Neural cell (in vitro differentiated cells): ENCODE measurements at regions not wholly inside any gene's neighbourhood (a gene's known extent, or its start where the extent isn't known, plus 50 kb on each side); places are given as distances from the start of the nearest gene placed in this dataset.

Experiments used
- H2AFZ ChIP-seq: fragments of 200-600, 300-800 bp; sonication (generic), shearing (Covaris generic); 2 replicates; pipeline ENCODE4 v1.6.0; 2014; ENCODE audit warnings: low read depth, mild to moderate bottlenecking, antibody characterized with exemption, low read length, moderate library complexity
- H3F3A ChIP-seq: fragments of 200-600 bp; shearing (Covaris generic); 2 replicates; pipeline ENCODE4 v1.6.1; 2016; ENCODE audit warnings: mild to moderate bottlenecking, moderate library complexity, mixed read lengths, antibody characterized with exemption, low read length; ENCODE audit not compliant: insufficient read depth, poor library complexity, severe bottlenecking
- H3K27ac ChIP-seq: fragments of 200-600, 300-800 bp; sonication (generic), shearing (Covaris generic); 2 replicates; pipeline ENCODE4 v1.5.1; 2014; ENCODE audit warnings: mild to moderate bottlenecking, low read length, moderate library complexity
- H3K27me3 ChIP-seq: fragments of 300-800, 200-600 bp; sonication (generic), shearing (Covaris generic); 2 replicates; pipeline ENCODE4 v1.6.0; 2014; ENCODE audit warnings: mild to moderate bottlenecking, low read depth, low read length, moderate library complexity; ENCODE audit not compliant: insufficient read depth
- H3K36me3 ChIP-seq: fragments of 300-800, 200-600 bp; sonication (generic), shearing (Covaris generic); 2 replicates; pipeline ENCODE4 v1.5.1; 2014; ENCODE audit warnings: mild to moderate bottlenecking, antibody characterized with exemption, low read length, moderate library complexity; ENCODE audit not compliant: insufficient read depth
- H3K4me2 ChIP-seq: fragments of 300-800, 200-600 bp; sonication (generic), shearing (Covaris generic); 2 replicates; pipeline ENCODE4 v1.6.0; 2014; ENCODE audit warnings: mild to moderate bottlenecking, low read length
- H3K4me3 ChIP-seq: fragments of 300-800, 200-600 bp; sonication (generic), shearing (Covaris generic); 2 replicates; pipeline ENCODE4 v1.5.1; 2014; ENCODE audit warnings: mild to moderate bottlenecking, low read length, moderate library complexity
- H3K79me2 ChIP-seq: fragments of 200-600 bp; shearing (Covaris generic); replicated peaks from 2 replicates; pipeline ENCODE4 v1.6.0; 2014; ENCODE audit warnings: mild to moderate bottlenecking, low read length, moderate library complexity; ENCODE audit not compliant: insufficient read depth
- H3K9ac ChIP-seq: fragments of 300-800, 200-600 bp; sonication (generic), shearing (Covaris generic); 2 replicates; pipeline ENCODE4 v1.6.1; 2016; ENCODE audit warnings: mild to moderate bottlenecking, low read length, mixed read lengths
- H3K9me2 ChIP-seq: fragments of 200-600 bp; shearing (Covaris generic); 2 replicates; pipeline ENCODE4 v1.6.1; 2016; ENCODE audit warnings: mild to moderate bottlenecking, low read length, mixed read lengths; ENCODE audit not compliant: insufficient read depth
- H3K9me3 ChIP-seq: fragments of 200-600, 300-800 bp; sonication (generic), shearing (Covaris generic); 2 replicates; pipeline ENCODE4 v1.6.1; 2016; ENCODE audit warnings: mild to moderate bottlenecking, mixed run types, low read length, moderate library complexity, mixed read lengths
- H4K20me1 ChIP-seq: fragments of 200-600 bp; shearing (Covaris generic); 2 replicates; pipeline ENCODE4 v1.6.1; 2016; ENCODE audit warnings: mild to moderate bottlenecking, mixed run types; ENCODE audit not compliant: insufficient read depth
- EP300 ChIP-seq: fragments of 450-650 bp; conservative IDR thresholded peaks from 2 replicates; pipeline ENCODE4 v1.6.1; 2014; ENCODE audit warnings: antibody characterized with exemption, mild to moderate bottlenecking, moderate library complexity; ENCODE audit not compliant: poor library complexity, severe bottlenecking
- EZH2 ChIP-seq: fragments of 200-600, 300-800 bp; shearing (Covaris generic), sonication (generic); IDR thresholded peaks from 2 replicates; pipeline ENCODE4 v1.6.1; 2014; ENCODE audit warnings: antibody characterized with exemption, low read length, borderline replicate concordance, mild to moderate bottlenecking; ENCODE audit not compliant: insufficient read depth, poor library complexity, severe bottlenecking
- MXI1 ChIP-seq: fragments of 450-650 bp; conservative IDR thresholded peaks from 2 replicates; pipeline ENCODE4 v1.6.1; 2014; ENCODE audit warnings: antibody characterized with exemption, mild to moderate bottlenecking; ENCODE audit not compliant: poor library complexity, severe bottlenecking
- POLR2AphosphoS5 ChIP-seq: IDR thresholded peaks from 2 replicates; pipeline ENCODE4 v1.6.1; 2012
- RAD21 ChIP-seq: fragments of 450-650 bp; conservative IDR thresholded peaks from 2 replicates; pipeline ENCODE4 v1.6.1; 2014; ENCODE audit warnings: antibody characterized with exemption, mild to moderate bottlenecking, moderate library complexity
- REST ChIP-seq: IDR thresholded peaks from 2 replicates; pipeline ENCODE4 v1.6.1; 2012; ENCODE audit warnings: borderline replicate concordance
- SMC3 ChIP-seq: fragments of 450-650 bp; conservative IDR thresholded peaks from 2 replicates; pipeline ENCODE4 v1.6.1; 2014; ENCODE audit warnings: antibody characterized with exemption, mild to moderate bottlenecking, moderate library complexity; ENCODE audit not compliant: poor library complexity
- TAF1 ChIP-seq: IDR thresholded peaks from 2 replicates; pipeline ENCODE4 v1.6.1; 2012; ENCODE audit warnings: low read depth
- TF ChIP-seq, protein P1 (sequence below): fragments of 450-650 bp; IDR thresholded peaks from 2 replicates; pipeline ENCODE4 v1.5.1; 2014; ENCODE audit warnings: antibody characterized with exemption, mild to moderate bottlenecking, moderate library complexity; ENCODE audit not compliant: poor library complexity, severe bottlenecking

GRCh38 chr2:41216978-41217377, 765.1 kb upstream of the SLC8A1 start:
- no peak overlapping the region for H3K4me3 ChIP-seq
- H3K79me2 ChIP-seq: no peaks in the 10 kb centered on the region
- no peaks in the 10 kb centered on the region for H3K9me3 ChIP-seq
- no peaks in the 10 kb centered on the region for H3K27me3 ChIP-seq
- H2AFZ ChIP-seq: no peak overlapping the region
- H3K9me2 ChIP-seq: no peaks in the 10 kb centered on the region
- no peaks in the 10 kb centered on the region for H3K36me3 ChIP-seq
- H3K9ac ChIP-seq: no peak overlapping the region
- H3K4me2 ChIP-seq: no peak overlapping the region
- no peaks in the 10 kb centered on the region for H4K20me1 ChIP-seq
- H3F3A ChIP-seq: no peaks in the 10 kb centered on the region
- TF ChIP-seq EZH2: no peak
- TF ChIP-seq POLR2AphosphoS5: no peak
- TF ChIP-seq SMC3: no peak
- no peak for TF ChIP-seq MXI1
- no peak for TF ChIP-seq RAD21
- TF ChIP-seq REST: no peak
- TF ChIP-seq TAF1: no peak
- TF ChIP-seq EP300: no peak
- TF ChIP-seq, protein P1, sequence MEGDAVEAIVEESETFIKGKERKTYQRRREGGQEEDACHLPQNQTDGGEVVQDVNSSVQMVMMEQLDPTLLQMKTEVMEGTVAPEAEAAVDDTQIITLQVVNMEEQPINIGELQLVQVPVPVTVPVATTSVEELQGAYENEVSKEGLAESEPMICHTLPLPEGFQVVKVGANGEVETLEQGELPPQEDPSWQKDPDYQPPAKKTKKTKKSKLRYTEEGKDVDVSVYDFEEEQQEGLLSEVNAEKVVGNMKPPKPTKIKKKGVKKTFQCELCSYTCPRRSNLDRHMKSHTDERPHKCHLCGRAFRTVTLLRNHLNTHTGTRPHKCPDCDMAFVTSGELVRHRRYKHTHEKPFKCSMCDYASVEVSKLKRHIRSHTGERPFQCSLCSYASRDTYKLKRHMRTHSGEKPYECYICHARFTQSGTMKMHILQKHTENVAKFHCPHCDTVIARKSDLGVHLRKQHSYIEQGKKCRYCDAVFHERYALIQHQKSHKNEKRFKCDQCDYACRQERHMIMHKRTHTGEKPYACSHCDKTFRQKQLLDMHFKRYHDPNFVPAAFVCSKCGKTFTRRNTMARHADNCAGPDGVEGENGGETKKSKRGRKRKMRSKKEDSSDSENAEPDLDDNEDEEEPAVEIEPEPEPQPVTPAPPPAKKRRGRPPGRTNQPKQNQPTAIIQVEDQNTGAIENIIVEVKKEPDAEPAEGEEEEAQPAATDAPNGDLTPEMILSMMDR: no peak
- no peak overlapping the region for H3K27ac ChIP-seq

DNA sequence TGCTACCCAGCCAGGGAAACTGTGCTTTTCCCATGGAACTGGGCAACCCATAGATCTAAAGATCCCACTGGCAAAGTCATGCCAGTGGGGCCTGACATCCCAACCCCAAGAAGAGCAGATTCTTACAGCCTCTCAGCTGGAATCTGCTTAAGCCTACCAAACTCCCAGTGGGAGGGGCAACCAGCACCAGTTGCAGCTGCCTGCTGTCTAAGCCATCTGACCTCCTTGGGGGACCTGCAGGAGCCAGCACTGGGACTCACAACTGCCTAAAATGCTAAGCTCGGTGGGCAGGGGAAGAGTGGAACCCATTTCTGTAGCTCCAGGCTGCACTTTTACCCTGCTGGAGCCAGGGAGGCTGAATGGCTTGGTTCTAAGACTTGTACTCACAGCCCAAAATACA, 770.7 kb upstream of the SLC8A1 start:
- Histone ChIP-seq H3K79me2 (no peaks in the 10 kb centered on the region), H3K4me2 (no peak overlapping the region), H3K9ac (no peak overlapping the region), H3K27ac (no peak overlapping the region), H3K36me3 (no peaks in the 10 kb centered on the region), H3K27me3 (no peaks in the 10 kb centered on the region), H4K20me1 (no peaks in the 10 kb centered on the region), H3K4me3 (no peak overlapping the region), H3K9me2 (no peaks in the 10 kb centered on the region), H3F3A (no peaks in the 10 kb centered on the region), H2AFZ (no peak overlapping the region), H3K9me3 (no peaks in the 10 kb centered on the region)
- TF ChIP-seq SMC3: no peak
- TF ChIP-seq POLR2AphosphoS5: no peak
- no peak for TF ChIP-seq TAF1
- TF ChIP-seq MXI1: no peak
- TF ChIP-seq, protein P1: no peak
- TF ChIP-seq REST: no peak
- no peak for TF ChIP-seq EP300
- no peak for TF ChIP-seq RAD21
